T-helper 1 cell treated with Interleukin-12 subunit alpha and Interleukin-12 subunit beta and Interleukin-4 antibody, amounts not matched to agents 30 ng/mL and 1 ng/mL, for 36 hours (primary cell): ENCODE measurements at regions not wholly inside any gene's neighbourhood (a gene's known extent, or its start where the extent isn't known, plus 50 kb on each side); places are given as distances from the start of the nearest gene placed in this dataset.
"Not testable (repeated sequence)": the region's sequence is repeated elsewhere in the genome, so short reads cannot be mapped to it uniquely, and the experiment has no call there.

Source experiments
- intact Hi-C: fragments of 100-400 bp; cut with micrococcal nuclease; formaldehyde crosslinking; loops from one replicate; pipeline ENCODE4 v1.15.1; 2024

DNA sequence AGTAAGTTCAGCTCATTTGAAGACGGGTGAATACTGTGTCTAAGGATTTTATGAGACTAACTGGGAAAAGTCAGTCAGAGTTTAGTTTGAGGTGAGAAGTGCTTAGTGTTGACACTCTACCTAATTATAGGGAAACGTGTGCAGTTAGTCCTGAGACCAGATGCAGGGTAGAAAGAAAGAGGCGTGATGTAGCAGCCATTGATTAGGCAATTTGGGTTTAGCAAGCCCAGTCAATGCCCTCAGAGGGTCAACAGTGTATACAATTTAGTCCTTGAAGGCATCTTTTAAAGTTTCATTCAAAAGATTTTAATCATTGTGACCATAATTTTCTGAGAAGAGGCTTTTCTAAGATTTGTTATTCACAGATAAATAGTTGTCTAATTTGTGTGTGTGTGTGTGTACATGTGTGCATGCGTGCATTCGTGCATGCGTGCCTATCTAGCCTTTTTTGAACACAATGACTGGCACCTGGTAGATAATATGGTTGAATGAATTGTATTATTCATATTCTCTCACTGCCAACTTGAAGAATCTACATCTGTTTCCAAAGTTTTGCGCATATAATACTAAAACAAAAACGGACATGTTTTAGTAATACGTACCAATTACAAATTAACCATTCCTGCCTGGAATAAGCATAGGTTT is 332.9 kb downstream of the SRGAP2C start:
- intact Hi-C loops = loop anchor here (2.0 to 5.0 kb wide), 4 partner anchors 33 to 69 kb away; no protein-coding TSS in a partner anchor

DNA sequence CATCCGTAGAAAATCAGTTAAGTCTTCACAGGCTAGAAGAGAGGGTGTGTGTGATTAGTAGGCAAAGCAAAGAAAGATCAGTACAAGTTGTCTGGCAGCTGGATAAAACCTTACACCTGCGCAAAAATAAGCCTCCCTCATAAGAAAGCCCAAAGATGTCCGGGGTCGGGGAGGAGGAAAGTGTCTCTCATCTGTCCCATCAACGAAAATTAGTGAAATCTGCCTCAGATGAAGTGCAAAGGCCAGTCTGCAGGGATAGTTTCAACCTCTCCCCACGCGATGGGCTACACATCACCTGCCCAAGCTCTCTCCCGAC is 333.9 kb downstream of the SRGAP2C start:
- intact Hi-C loops = loop anchor here (1.0 to 5.0 kb wide), 5 partner anchors 32 to 70 kb away; no protein-coding TSS in a partner anchor

DNA sequence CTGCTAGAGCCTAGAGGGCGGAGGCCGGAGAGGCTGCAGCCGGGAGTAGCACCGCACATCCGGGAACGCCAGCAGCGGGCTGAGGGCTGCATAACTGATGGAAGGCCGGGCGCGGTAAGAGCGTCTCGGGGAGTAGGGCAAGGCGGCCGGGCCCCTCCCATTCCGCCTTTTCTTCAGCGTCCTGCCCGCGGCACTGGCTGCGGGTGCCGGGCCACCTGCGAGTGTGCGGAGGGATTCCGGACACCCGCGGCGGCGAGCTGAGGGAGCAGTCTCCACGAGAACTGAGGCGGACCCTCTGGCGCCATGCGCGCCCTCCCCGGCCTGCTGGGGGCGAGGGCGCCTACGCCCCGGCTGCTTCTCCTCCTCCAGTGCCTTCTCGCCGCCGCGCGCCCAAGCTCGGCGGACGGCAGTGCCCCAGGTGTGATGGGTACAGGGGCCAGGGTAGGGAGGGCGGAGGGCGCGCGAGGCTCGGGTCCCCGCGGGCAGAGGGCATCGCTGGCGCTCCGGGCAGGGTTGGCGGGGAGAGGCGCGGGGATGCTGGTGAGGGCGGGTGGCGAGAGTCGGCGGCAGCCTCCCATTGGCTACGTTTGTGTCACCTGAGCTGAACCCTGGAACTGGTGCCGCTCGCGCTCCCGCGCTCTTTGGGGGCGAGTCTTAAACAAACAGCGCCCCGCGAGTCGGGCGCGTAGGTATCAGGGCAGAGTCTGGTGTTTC is 334.4 kb downstream of the SRGAP2C start:
- intact Hi-C loops = loop anchor here (1.0 to 5.0 kb wide), 5 partner anchors 32 to 70 kb away; no protein-coding TSS in a partner anchor

GRCh38 chr1:121519756-121520286 is 335.0 kb downstream of the SRGAP2C start:
- intact Hi-C loops = loop anchor here (1.0 to 5.0 kb wide), 5 partner anchors 31 to 71 kb away; no protein-coding TSS in a partner anchor

DNA sequence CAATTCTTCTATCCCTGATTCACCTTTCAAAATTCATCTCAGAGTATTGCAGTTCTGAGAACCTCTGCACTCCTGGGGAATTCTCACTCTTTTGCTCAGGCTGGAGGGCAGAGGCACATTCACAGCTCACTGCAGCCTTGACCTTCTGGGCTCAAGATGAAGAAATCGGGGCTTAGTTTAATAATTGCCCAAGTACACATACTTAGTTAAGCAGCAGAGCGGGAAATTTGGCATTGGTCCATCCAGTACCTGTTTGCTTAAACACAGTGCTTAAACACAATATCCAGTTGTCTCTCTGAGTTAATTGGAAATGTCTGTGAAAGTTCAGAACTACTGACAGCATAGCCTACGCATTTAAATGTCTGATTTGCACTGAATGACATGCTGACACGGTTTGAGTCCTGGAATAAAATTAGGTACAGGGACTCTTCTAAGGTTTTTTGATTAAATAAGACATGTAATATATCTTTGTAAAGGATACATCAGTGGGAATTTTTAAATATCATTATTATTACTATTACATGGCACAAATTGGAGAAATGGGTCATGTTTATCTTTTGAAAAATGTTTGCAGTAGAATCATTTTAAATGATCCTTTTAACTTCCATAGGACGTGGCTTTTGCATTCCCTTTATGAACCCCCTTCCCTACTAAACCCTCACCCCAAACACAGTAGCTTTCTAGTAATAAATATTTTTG is 337.4 kb downstream of the SRGAP2C start:
- intact Hi-C loops = no loop called here

- intact Hi-C loops = not testable (repeated sequence)
Observed at GRCh38 chr1:121523112-121523511, 338.3 kb downstream of the SRGAP2C start.

GRCh38 chr1:121525355-121525754 is 340.6 kb downstream of the SRGAP2C start:
- intact Hi-C loops = loop anchor here (2.0 kb wide), 1 partner anchor 15 kb away; no protein-coding TSS in a partner anchor

GRCh38 chr1:121528958-121529357 is 344.2 kb downstream of the SRGAP2C start:
- intact Hi-C loops = not testable (repeated sequence)

GRCh38 chr1:121530026-121530425 is 345.3 kb downstream of the SRGAP2C start:
- intact Hi-C loops = not testable (repeated sequence)

DNA sequence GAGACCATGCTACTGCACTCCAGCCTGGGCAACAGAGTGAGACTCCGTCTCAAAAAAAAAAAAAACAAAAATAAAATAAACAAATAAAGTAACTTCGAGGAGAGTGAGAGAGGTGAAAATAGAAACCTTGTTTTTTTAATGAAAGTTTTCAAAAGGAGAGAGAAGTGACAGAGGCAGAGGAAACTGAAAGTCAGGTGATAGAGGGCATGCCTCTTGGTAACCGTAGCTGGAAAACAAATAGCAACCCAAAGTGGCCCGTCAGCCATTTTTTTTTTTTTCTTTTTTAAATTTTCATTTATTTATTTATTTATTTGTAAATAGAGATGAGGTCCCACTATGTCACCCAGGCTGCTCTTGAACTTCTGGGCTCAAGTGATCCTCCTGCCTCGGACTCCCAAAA is 347.0 kb downstream of the SRGAP2C start:
- intact Hi-C loops = not testable (repeated sequence)

DNA sequence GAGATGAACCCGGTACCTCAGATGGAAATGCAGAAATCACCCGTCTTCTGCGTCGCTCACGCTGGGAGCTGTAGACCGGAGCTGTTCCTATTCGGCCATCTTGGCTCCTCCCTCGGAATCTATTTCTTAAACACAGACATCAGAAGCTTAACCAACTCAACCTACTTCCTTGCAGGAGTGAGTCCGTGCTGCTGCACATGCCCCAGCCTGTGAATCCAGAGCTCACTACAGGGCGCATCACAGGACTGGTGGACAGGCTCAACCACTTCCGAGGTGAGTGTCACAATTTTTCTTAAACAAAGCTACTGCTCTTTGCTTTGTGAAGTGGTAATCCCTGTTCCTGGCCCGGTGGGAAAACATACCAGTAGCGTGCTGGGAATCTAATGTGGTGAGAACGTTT is 353.4 kb downstream of the SRGAP2C start:
- intact Hi-C loops = not testable (repeated sequence)

- intact Hi-C loops = no loop called here
Observed at GRCh38 chr1:121538943-121539575, 354.3 kb downstream of the SRGAP2C start.

DNA sequence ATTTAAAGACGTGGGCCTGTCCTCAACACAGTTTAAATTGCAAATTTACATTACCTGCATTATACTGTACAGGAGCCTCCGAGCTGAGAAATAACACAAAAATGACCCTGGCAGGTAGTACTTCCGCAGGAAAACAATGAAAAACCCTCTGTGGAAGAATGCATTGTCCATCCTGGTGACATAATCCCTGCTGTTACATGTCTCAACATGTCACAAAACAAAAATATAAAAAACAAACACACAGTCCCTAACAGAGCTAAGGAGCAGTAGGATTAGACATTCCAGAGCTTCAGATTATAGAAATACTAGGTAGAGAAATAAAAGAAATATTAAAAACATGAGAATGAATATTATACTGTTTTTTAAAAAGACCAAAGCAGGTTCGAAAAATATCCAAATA is 359.2 kb downstream of the SRGAP2C start:
- intact Hi-C loops = not testable (repeated sequence)

DNA sequence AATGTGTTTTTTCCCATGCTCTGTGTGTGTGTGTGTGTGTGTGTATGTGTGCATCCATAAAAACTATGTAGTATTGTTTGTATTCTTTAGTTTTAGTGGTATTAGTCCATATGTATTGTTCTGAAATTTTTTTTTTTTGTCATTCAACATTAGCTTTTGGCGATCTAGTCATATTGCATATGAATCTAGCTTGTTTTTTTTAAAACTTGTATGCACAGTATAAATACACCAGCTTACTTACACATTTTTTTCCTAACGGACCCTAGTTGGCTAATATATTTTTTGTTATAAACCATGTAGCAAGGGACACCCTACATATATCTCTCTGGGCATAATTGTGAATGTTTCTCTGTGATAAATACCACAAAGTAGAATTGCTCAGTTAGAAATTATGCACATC is 359.7 kb downstream of the SRGAP2C start:
- intact Hi-C loops = no loop called here

DNA sequence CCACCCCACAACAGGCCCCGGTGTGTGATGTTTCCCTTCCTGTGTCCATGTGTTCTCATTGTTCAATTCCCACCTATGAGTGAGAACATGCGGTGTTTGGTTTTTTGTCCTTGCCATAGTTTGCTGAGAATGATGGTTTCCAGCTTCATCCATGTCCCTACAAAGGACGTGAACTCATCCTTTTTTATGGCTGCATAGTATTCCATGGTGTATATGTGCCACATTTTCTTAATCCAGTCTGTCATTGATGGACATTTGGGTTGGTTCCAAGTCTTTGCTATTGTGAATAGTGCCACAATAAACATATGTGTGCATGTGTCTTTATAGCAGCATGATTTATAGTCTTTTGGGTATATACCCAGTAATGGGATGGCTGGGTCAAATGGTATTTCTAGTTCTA is 361.1 kb downstream of the SRGAP2C start:
- intact Hi-C loops = not testable (repeated sequence)

DNA sequence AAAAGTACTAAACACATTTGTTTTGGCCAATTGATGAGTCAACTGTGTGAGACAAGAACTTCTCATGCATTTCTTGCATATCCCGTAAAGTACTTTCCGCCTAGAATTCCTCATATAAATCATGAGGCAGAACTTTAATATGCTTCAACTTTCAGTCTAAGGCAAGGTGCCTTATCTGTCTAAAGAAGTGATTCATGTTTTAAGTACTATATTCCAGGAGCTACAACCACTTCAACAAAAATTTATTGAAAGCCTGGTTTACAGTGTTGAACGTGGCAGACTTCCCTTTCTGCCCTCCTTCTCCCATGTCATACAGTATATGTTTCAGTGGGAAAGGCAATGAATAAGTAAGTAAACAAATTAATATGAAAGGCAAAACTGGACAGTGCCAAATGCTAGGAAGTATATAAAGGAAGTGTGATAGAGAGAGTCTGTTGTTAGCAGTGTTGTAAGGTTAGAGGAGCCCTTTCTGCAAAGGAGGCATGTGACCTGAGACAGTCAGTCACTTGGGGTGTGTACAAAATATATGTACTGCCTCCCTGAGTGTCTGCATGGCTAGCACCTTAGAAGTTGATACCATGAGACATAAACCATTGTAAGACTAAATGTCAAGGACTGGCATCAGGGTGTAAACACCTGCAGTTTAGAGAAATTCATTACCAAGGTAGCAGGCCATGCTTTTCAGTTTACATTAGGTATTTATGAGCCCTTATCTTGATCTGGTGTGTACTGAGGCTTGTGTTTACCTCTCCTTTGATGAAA is 362.2 kb downstream of the SRGAP2C start:
- intact Hi-C loops = no loop called here

DNA sequence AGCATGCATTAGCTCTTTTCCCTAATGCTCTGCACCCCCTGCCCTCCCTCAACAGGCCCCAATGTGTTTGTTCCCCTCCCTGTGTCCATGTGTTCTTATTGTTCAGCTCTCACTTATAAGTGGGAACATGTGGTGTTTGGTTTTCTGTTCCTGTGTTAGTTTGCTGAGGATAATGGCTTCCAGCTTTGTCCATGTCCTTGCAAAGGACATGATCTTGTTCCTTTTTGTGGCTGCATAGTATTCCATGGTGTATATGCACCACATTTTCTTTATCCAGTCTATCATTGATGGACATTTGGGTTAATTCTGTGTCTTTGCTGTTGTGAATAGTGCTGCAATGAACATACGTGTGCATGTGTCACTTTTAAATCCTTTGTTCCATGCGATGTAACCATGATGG is 363.0 kb downstream of the SRGAP2C start:
- intact Hi-C loops = not testable (repeated sequence)

GRCh38 chr1:121550817-121551216 is 366.0 kb downstream of the SRGAP2C start:
- intact Hi-C loops = loop anchor here (2.0 kb wide), 1 partner anchor 32 kb away; no protein-coding TSS in a partner anchor

- intact Hi-C loops = loop anchor here (2.0 kb wide), 1 partner anchor 33 kb away; no protein-coding TSS in a partner anchor
Observed at GRCh38 chr1:121551491-121551890, 366.7 kb downstream of the SRGAP2C start.

DNA sequence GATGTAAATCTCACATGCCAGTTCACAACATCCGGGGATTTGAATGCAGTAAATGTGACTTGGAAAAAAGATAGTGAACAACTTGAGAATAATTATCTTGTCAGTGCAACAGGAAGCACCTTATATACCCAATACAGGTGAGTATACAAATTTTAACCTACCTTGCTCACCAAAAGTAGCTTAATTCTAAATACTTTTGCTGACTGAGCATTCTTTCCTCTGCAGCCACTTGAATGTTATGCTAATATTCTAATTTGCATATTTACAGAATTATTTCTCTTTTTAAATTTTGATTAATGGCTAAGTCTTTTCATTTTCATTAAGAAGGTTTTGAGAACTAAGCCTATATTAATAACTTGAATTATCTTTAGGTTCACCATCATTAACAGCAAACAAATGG is 371.8 kb downstream of the SRGAP2C start:
- intact Hi-C loops = not testable (repeated sequence)

DNA sequence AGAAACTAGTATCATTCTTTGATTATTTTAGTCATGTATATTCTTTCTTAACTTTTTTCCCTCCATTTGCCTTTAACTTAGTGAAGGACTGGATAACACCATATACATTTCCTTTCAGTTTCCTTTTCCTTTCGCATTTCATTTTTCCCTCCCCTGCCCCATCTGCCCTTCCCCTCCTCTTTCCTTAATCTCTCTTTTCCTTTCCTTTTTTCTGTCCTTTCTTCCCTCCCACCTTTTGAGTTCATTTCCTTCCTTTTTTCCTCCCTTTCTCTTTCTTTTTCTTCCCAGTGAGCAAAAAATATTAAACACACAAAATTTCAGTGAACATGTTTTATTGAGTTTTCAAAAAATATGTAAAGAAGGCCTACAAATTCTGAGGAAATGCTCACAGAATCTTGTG is 373.3 kb downstream of the SRGAP2C start:
- intact Hi-C loops = not testable (repeated sequence)
